ENCODE measurements at regions not wholly inside any gene's neighbourhood (a gene's known extent, or its start where the extent isn't known, plus 50 kb on each side); places are given as distances from the start of the nearest gene placed in this dataset.
"Not testable (repeated sequence)": the region's sequence is repeated elsewhere in the genome, so short reads cannot be mapped to it uniquely, and the experiment has no call there.

GRCh38 chr3:134102976-134103375, 73.3 kb upstream of the SLCO2A1 start (continued):
- TF ChIP-seq, protein P1, sequence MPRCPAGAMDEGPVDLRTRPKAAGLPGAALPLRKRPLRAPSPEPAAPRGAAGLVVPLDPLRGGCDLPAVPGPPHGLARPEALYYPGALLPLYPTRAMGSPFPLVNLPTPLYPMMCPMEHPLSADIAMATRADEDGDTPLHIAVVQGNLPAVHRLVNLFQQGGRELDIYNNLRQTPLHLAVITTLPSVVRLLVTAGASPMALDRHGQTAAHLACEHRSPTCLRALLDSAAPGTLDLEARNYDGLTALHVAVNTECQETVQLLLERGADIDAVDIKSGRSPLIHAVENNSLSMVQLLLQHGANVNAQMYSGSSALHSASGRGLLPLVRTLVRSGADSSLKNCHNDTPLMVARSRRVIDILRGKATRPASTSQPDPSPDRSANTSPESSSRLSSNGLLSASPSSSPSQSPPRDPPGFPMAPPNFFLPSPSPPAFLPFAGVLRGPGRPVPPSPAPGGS (IDR thresholded peaks at IDR 0.05): no peak
- no peak for TF ChIP-seq HOXA7 (CRISPR knock-in tag; IDR thresholded peaks at IDR 0.05)

DNA sequence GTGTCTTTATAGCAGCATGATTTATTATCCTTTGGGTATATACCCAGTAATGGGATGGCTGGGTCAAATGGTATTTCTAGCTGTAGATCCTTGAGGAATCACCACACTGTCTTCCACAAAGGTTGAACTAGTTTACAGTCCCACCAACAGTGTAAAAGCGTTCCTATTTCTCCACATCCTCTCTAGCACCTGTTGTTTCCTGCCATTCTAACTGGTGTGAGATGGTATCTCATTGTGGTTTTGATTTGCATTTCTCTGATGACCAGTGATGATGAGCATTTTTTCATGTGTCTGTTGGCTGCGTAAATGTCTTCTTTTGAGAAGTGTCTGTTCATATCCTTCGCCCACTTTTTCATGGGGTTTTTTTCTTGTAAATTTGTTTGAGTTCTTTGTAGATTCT, 66.5 kb upstream of the SLCO2A1 start:
- ATAC-seq; H3K27ac ChIP-seq; POLR2A ChIA-PET; H3K4me3 ChIP-seq; H3K4me2 ChIP-seq; H3K9me3 ChIP-seq; DNase-seq (ENCODE audit: low read depth in 1 of 2, low spot score in 1 of 2); CTCF ChIA-PET; FAIRE-seq; H3K4me1 ChIP-seq: not testable (repeated sequence)
- 5% methylated on average over 3 of the region's 3 CpGs for WGBS (ENCODE audit: missing lambda C conversion rate)

DNA sequence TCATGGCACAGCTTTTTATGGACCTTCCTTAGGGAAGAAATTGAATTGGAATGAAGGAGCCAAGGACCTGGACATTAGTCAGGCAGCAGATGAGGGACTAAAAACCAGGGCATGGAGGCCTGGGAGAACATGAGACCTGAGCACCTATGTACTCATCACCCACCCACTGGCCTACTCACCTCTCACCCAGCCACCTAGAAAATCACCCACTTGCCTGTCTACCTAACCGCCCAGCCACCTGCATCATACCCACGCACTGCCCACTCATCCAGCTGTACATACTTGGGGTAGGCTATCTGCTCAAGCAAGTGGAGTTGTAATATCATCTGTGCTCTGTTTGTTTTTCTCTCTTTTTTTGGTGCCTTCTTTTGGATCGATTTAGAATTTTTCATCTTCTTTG, 65.3 kb upstream of the SLCO2A1 start:
- Histone ChIP-seq H3K4me1 (no peaks in the 10 kb centered on the region), H3K4me2 (no peak overlapping the region), H3K9me3 (no peaks in the 10 kb centered on the region), H3K27ac (no peak overlapping the region), H3K4me3 (no peak overlapping the region)
- TF ChIP-seq, protein P1 (IDR thresholded peaks at IDR 0.05): no peak
- TF ChIP-seq RAD21 (conservative IDR thresholded peaks at IDR 0.05 in 1 of 2, IDR thresholded peaks at IDR 0.05 in 1 of 2): no peak
- TF ChIP-seq EP300 (IDR thresholded peaks at IDR 0.05): no peak
- no peak for TF ChIP-seq CBX8 (IDR thresholded peaks at IDR 0.05)
- TF ChIP-seq CEBPB (IDR thresholded peaks at IDR 0.05): no peak
- no peak for TF ChIP-seq FOSL2 (IDR thresholded peaks at IDR 0.05)
- no peak for TF ChIP-seq FOSL2 (CRISPR knock-in tag; IDR thresholded peaks at IDR 0.05)
- TF ChIP-seq CTCF (IDR thresholded peaks at IDR 0.05): no peak
- no peak for TF ChIP-seq HEYL (CRISPR knock-in tag; IDR thresholded peaks at IDR 0.05)
- TF ChIP-seq NR3C1 (IDR thresholded peaks at IDR 0.05): no peak
- no peak for TF ChIP-seq JUN (IDR thresholded peaks at IDR 0.05)
- TF ChIP-seq ATOH8 (CRISPR knock-in tag; IDR thresholded peaks at IDR 0.05; ENCODE audit: low read depth): no peak
- no peak for TF ChIP-seq RFX5 (IDR thresholded peaks at IDR 0.05)
- TF ChIP-seq BHLHE40 (IDR thresholded peaks at IDR 0.05; ENCODE audit: low read depth, low read length): no peak
- no peak for TF ChIP-seq HMGXB4 (CRISPR knock-in tag; IDR thresholded peaks at IDR 0.05; ENCODE audit: borderline replicate concordance)
- no peak for TF ChIP-seq ESRRA (IDR thresholded peaks at IDR 0.05; ENCODE audit: borderline replicate concordance, low read length)
- no peak for TF ChIP-seq CBX2 (IDR thresholded peaks at IDR 0.05; ENCODE audit: borderline replicate concordance, low read depth)
- no peak for TF ChIP-seq USF2 (IDR thresholded peaks at IDR 0.05)
- TF ChIP-seq, protein P2, sequence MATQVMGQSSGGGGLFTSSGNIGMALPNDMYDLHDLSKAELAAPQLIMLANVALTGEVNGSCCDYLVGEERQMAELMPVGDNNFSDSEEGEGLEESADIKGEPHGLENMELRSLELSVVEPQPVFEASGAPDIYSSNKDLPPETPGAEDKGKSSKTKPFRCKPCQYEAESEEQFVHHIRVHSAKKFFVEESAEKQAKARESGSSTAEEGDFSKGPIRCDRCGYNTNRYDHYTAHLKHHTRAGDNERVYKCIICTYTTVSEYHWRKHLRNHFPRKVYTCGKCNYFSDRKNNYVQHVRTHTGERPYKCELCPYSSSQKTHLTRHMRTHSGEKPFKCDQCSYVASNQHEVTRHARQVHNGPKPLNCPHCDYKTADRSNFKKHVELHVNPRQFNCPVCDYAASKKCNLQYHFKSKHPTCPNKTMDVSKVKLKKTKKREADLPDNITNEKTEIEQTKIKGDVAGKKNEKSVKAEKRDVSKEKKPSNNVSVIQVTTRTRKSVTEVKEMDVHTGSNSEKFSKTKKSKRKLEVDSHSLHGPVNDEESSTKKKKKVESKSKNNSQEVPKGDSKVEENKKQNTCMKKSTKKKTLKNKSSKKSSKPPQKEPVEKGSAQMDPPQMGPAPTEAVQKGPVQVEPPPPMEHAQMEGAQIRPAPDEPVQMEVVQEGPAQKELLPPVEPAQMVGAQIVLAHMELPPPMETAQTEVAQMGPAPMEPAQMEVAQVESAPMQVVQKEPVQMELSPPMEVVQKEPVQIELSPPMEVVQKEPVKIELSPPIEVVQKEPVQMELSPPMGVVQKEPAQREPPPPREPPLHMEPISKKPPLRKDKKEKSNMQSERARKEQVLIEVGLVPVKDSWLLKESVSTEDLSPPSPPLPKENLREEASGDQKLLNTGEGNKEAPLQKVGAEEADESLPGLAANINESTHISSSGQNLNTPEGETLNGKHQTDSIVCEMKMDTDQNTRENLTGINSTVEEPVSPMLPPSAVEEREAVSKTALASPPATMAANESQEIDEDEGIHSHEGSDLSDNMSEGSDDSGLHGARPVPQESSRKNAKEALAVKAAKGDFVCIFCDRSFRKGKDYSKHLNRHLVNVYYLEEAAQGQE (IDR thresholded peaks at IDR 0.05): no peak
- CTCF ChIA-PET: no interaction called here
- DNase-seq (ENCODE audit: low read depth in 1 of 2, low spot score in 1 of 2) (no peak), ATAC-seq (no peak), FAIRE-seq (no peak)
- WGBS (ENCODE audit: missing lambda C conversion rate): 46% methylated on average over 3 of the region's 3 CpGs
- POLR2A ChIA-PET: no interaction called here

Data from A549 (cell line).